GM18511 (cell line): ENCODE measurements at regions not wholly inside any gene's neighbourhood (a gene's known extent, or its start where the extent isn't known, plus 50 kb on each side); places are given as distances from the start of the nearest gene placed in this dataset.

ENCODE experiments used
- ATAC-seq: cut with Tn5 transposase; IDR thresholded peaks from one replicate; pipeline ENCODE4 v1.9.1; 2021; ENCODE audit warnings: mild to moderate bottlenecking, moderate library complexity; ENCODE audit not compliant: unreplicated experiment

- ATAC-seq = no peak
Observed at GRCh38 chr4:24172406-24172805, 282.6 kb upstream of the PPARGC1A start.

- no peak for ATAC-seq
Observed at GRCh38 chr4:24169956-24170355, 280.1 kb upstream of the PPARGC1A start.

- no peak for ATAC-seq
Observed at GRCh38 chr4:24168658-24169057, 278.8 kb upstream of the PPARGC1A start.

- ATAC-seq = no peak
Observed at GRCh38 chr4:24166501-24166900, 276.7 kb upstream of the PPARGC1A start.

GRCh38 chr4:24164797-24165196 lies 274.9 kb upstream of the PPARGC1A start:
- ATAC-seq = no peak

DNA sequence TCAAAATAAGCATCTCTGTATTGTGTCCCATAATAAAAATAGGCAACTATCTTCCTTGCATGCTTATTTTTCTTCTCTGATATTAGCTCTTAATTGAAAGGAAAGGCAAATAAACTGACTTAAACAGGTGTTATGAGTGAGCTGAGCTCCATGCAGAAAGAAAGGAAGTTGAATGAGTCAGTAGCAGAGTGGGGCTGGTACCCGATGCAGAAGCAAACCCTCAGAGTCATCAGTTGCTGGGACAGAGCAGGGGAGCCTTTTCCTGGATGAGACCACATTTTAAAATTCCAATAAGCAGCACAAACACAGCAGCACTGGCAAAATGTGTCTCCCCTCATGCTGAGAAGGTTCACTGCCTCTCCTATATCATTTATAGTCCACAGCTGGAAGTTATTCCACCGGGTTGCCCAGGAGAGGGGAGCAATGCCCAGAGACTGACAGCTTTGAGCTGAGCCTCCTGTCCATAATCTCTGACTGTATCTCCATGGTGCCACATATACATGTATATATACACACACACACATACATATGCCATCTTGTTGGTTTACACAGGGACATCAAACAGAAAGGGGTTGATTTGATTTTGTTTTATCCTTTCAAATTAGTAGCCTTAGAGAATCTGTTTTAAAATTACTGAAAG lies 274.3 kb upstream of the PPARGC1A start:
- ATAC-seq = no peak

- no peak for ATAC-seq
Observed at GRCh38 chr4:24163314-24163713, 273.5 kb upstream of the PPARGC1A start.

DNA sequence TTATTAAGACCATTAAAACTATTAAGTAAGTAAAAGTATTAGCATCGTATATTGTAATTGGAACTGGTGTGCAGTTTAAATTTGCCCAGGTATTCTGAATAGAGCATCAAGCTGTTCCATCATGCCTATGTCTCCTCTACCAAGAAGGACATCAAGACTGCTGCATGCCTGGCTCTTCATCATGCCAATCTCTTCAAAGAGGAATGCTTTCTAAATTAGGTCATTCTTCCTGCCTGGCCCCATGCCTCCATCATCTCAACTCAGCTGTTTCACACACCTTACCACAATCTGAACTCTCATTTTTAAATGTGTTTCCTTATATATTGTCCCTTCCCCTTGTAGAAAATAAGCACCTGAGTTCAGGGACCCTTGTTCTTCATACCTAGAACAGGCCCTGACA lies 270.5 kb upstream of the PPARGC1A start:
- ATAC-seq = no peak

DNA sequence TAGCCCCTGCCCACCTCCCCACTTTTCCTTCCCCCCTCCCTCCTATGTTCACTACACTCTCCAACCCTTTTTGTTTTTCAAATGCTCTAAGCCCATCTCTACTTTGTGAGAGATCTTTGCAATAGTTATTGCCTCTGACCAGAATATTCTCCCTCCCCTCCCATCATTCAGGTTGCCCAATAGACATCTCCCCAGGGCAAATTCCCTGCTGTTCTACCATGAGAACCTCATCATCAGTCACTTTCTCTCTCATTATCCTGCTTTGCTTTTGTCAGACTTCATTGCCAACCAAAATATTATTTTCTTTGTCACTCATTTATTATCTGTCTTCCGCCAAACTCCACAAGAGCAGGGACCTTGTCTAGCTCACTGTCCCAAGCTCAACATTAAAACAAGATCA lies 268.2 kb upstream of the PPARGC1A start:
- ATAC-seq = no peak

DNA sequence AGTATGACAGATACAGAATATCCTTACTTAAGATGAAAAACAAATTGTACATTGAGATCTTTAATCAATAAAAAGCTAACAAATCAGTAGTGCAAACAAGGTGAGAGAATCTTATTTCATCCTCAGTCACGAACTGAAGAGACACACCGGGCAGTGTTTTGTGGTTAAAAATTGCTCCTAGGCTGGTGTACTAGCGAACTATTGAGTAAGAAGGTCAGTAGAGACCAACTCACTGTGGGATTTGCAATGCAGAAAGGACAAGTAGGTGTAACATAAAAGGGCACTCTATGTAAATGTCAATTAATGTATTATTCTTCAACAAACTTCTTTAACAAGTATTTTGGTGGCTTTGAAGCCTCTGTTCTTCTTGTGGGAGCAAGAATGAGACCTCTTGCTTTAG lies 260.2 kb upstream of the PPARGC1A start:
- ATAC-seq = no peak

GRCh38 chr4:24146127-24146526 lies 256.3 kb upstream of the PPARGC1A start:
- no peak for ATAC-seq

DNA sequence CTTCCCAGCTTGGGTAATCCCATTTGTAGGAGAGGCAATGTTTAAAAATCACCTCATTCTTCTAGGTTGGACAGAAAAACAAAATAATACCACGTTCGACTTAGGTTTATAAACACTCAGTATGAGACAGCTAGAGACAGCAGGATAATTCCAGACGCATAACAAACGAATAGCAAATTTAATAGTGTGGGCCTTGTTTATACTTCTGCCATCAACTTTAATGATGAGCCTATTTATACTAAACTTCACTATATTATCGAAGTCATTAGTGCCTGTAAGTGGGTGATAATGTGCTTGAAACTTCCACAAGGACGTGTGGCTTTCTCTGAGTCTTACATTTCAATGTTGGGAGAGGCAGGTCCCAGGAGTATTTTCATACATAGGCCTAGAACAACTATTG lies 255.7 kb upstream of the PPARGC1A start:
- ATAC-seq = no peak

DNA sequence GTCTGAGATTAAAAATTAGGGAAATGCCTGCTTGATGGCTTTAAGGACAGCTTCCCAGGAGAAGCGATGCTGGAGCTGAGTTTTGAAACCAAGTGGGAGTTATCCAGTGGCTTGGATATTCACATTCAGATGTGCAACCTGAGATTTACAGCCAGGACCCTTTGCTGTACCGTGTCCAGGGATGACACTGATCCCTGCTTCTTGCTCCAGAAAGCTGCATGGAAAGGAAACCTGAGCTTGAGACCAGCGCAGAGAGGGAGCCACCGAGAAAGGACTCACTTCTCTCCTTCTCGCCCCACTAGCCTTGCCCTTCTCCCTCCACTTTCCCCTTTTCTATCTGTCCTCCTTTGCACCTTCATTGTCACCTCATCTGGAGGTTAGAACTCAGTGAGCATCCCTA lies 254.5 kb upstream of the PPARGC1A start:
- ATAC-seq = no peak

GRCh38 chr4:24143741-24144140 lies 253.9 kb upstream of the PPARGC1A start:
- no peak for ATAC-seq

- ATAC-seq = no peak
Observed at GRCh38 chr4:24141836-24142235, 252.0 kb upstream of the PPARGC1A start.

GRCh38 chr4:24140892-24141291 lies 251.0 kb upstream of the PPARGC1A start:
- no peak for ATAC-seq

GRCh38 chr4:24137671-24138601 lies 248.1 kb upstream of the PPARGC1A start:
- no peak for ATAC-seq

GRCh38 chr4:24131954-24132673 lies 242.3 kb upstream of the PPARGC1A start:
- no peak for ATAC-seq

DNA sequence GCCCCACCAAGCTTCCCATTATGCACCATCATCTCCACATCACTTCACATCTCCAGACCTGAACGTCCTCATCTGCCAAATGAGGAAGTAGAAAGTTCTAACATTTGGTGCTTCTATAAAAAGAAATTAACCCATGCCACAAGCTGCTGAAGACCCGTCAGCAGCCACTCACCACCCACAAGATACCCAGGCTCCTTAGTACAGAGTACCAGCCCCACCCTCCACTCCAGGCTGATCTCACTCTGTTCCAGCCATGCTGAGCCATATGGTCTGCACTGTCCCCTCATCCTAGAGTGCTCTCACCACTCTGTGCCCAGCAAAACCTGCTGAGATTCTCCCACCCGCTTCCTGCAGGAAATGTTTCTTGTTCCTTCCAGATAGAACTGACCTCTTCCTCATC lies 240.8 kb upstream of the PPARGC1A start:
- ATAC-seq = no peak

GRCh38 chr4:24126776-24127175 lies 236.9 kb upstream of the PPARGC1A start:
- no peak for ATAC-seq

GRCh38 chr4:24121395-24122175 lies 231.7 kb upstream of the PPARGC1A start:
- ATAC-seq = no peak
